Fibroblast of the aortic adventitia (primary cell): ENCODE measurements at regions not wholly inside any gene's neighbourhood (a gene's known extent, or its start where the extent isn't known, plus 50 kb on each side); places are given as distances from the start of the nearest gene placed in this dataset.
A peak's percentile ranks its signal among the peaks of the same experiment; 100 is the strongest.

Experiments used
- DNase-seq: peaks from one replicate; pipeline ENCODE4 v3.0.0-alpha.2; 2010; ENCODE audit warnings: low read depth
- H3K4me3 ChIP-seq: 2 replicates; pipeline ENCODE4 v1.5.1; 2011; ENCODE audit warnings: low read depth, mild to moderate bottlenecking, control low read depth, low read length, moderate library complexity
- CTCF ChIP-seq: IDR thresholded peaks from 2 replicates; pipeline ENCODE4 v1.5.1; 2011; ENCODE audit warnings: mild to moderate bottlenecking, low read length, control low read depth, inconsistent platforms; ENCODE audit not compliant: insufficient read depth

- no peak for TF ChIP-seq CTCF
- no peak overlapping the region for H3K4me3 ChIP-seq
- DNase-seq: no peak
Observed at GRCh38 chr2:18986046-18986445, 372.4 kb downstream of the OSR1 start.

GRCh38 chr2:18980786-18981430, 377.5 kb downstream of the OSR1 start:
- no peak for TF ChIP-seq CTCF
- no peak for DNase-seq
- H3K4me3 ChIP-seq: no peak overlapping the region

GRCh38 chr2:18980104-18980785, 378.2 kb downstream of the OSR1 start:
- H3K4me3 ChIP-seq: no peak overlapping the region
- DNase-seq: no peak
- TF ChIP-seq CTCF: no peak

GRCh38 chr2:18977409-18977808, 381.0 kb downstream of the OSR1 start:
- no peak overlapping the region for H3K4me3 ChIP-seq
- TF ChIP-seq CTCF: no peak
- DNase-seq: no peak

GRCh38 chr2:18976168-18976961, 382.1 kb downstream of the OSR1 start:
- H3K4me3 ChIP-seq: peak overlapping the region; percentile 31
- peak; percentile 87 for DNase-seq
- no peak for TF ChIP-seq CTCF

- DNase-seq: no peak
- no peak for TF ChIP-seq CTCF
- H3K4me3 ChIP-seq: peak overlapping the region; percentile 31
Observed at GRCh38 chr2:18975506-18976167, 382.8 kb downstream of the OSR1 start.
